ENCODE measurements at regions not wholly inside any gene's neighbourhood (a gene's known extent, or its start where the extent isn't known, plus 50 kb on each side); places are given as distances from the start of the nearest gene placed in this dataset.
"Not testable (repeated sequence)": the region's sequence is repeated elsewhere in the genome, so short reads cannot be mapped to it uniquely, and the experiment has no call there.

DNA sequence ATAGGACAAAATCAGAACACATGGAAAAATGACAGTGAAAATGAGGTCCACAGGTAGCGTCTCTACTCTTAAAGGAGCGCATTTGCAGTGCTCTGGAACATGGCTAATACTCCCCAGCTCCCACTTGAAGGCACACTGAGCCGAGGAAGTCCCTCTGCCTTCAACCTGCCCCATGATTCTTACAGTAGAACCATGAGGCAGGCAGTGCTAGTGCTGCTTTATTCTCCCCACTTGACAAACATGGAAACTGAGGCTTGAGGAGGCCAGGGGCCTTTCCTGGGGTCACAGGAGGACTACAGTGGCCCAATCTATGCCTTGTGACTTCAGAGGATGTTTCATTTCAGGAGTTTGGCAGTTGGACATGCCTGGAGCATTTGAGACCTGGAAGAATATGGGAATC is 244.1 kb upstream of the MAF start:
- H3K9me3 Mint-ChIP-seq = peaks cover 13% of the 10 kb centered on the region
- no peak for DNase-seq (ENCODE audit: low spot score)
- peaks cover 2% of the 10 kb centered on the region for H3K27me3 Mint-ChIP-seq (ENCODE audit: low read depth)
- peaks cover 36% of the 10 kb centered on the region for H3K4me1 Mint-ChIP-seq (ENCODE audit: low read depth)
- H3K27ac Mint-ChIP-seq = peak overlapping the region; percentile 9
- intact Hi-C loops (cut with micrococcal nuclease) = loop anchor here (1.0 to 10.0 kb wide), 6 partner anchors 77 to 1070 kb away; no protein-coding TSS in a partner anchor
- H3K4me3 Mint-ChIP-seq (ENCODE audit: low read depth) = no peak overlapping the region
- no peaks in the 10 kb centered on the region for H3K36me3 Mint-ChIP-seq (ENCODE audit: low read depth)

DNA sequence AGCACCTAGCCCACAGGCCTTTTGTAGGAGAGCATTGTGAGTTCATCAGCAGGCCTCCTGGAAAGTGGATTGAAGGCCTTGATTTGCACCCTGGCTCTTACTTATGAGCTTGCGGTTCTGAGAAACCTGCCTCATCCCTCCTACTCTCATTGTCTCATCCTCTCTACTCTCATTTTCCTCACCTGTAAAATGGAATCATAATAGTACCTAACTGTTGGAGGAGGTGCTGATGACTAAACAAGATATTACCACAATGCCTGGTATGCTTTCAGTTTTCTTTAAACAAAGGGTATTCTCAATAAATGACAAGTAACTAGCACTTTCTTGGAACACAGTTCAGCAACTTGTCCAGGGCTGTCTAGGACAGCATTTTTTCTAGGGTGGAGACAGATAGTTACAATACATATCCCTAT is 243.1 kb upstream of the MAF start:
- intact Hi-C loops (cut with micrococcal nuclease) = loop anchor here (2.0 to 10.0 kb wide), 6 partner anchors 76 to 1069 kb away; no protein-coding TSS in a partner anchor

DNA sequence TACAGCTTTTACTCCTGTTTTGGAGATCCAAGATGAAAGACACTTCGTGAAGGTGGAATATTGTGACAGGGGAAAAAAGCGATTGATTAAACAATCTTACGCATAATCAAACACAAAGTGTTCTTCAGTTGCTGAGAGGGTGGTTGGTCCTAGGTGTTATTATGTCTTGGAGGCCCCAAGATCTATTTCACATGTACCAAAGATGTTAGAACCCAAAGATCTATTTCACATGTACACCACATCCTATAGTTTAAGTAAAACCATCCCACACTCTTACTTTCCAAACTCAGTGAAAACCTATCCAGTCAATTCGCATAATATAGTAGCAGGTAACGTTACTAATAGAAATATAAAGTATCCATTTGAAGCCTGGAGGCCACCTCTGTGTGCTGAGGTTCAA is 242.6 kb upstream of the MAF start:
- Mint-ChIP-seq H3K27ac (no peak overlapping the region), H3K9me3 (peaks cover 13% of the 10 kb centered on the region), H3K27me3 (ENCODE audit: low read depth) (peaks cover 2% of the 10 kb centered on the region), H3K4me3 (ENCODE audit: low read depth) (no peak overlapping the region), H3K4me1 (ENCODE audit: low read depth) (peaks cover 34% of the 10 kb centered on the region), H3K36me3 (ENCODE audit: low read depth) (no peaks in the 10 kb centered on the region)
- no peak for DNase-seq (ENCODE audit: low spot score)
- intact Hi-C loops (cut with micrococcal nuclease) = loop anchor here (2.0 to 10.0 kb wide), 5 partner anchors 76 to 1068 kb away; no protein-coding TSS in a partner anchor

More for the DNA sequence above, 243.1 kb upstream of the MAF start:
- Mint-ChIP-seq H3K27ac (no peak overlapping the region), H3K4me1 (ENCODE audit: low read depth) (peaks cover 34% of the 10 kb centered on the region), H3K36me3 (ENCODE audit: low read depth) (no peaks in the 10 kb centered on the region), H3K27me3 (ENCODE audit: low read depth) (peaks cover 2% of the 10 kb centered on the region), H3K4me3 (ENCODE audit: low read depth) (no peak overlapping the region), H3K9me3 (peaks cover 13% of the 10 kb centered on the region)
- DNase-seq (ENCODE audit: low spot score) = no peak

DNA sequence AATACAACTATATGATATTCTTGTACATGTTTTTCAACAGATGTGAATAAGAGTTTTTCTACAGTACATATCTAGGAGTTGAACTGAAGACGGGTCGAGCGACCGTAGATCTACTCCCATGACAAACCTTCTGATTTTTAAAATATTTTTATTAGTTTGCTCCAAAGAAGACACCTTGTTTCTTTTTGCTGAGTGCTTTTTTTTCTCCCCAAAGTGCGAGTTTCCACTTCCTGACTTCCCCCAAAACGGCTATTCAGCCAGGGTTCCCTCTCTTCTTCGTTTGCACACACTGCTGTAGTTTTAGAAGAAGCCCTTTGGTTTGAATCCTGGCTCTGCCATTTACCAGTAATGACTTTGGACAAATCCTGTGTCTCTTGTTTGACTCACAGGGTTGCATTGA is 241.7 kb upstream of the MAF start:
- Mint-ChIP-seq H3K27ac (no peak overlapping the region), H3K4me3 (ENCODE audit: low read depth) (no peak overlapping the region), H3K4me1 (ENCODE audit: low read depth) (peaks cover 34% of the 10 kb centered on the region), H3K9me3 (peaks cover 13% of the 10 kb centered on the region), H3K27me3 (ENCODE audit: low read depth) (peaks cover 2% of the 10 kb centered on the region), H3K36me3 (ENCODE audit: low read depth) (no peaks in the 10 kb centered on the region)
- intact Hi-C loops (cut with micrococcal nuclease) = loop anchor here (2.0 to 10.0 kb wide), 5 partner anchors 75 to 1067 kb away; no protein-coding TSS in a partner anchor
- DNase-seq (ENCODE audit: low spot score) = no peak

DNA sequence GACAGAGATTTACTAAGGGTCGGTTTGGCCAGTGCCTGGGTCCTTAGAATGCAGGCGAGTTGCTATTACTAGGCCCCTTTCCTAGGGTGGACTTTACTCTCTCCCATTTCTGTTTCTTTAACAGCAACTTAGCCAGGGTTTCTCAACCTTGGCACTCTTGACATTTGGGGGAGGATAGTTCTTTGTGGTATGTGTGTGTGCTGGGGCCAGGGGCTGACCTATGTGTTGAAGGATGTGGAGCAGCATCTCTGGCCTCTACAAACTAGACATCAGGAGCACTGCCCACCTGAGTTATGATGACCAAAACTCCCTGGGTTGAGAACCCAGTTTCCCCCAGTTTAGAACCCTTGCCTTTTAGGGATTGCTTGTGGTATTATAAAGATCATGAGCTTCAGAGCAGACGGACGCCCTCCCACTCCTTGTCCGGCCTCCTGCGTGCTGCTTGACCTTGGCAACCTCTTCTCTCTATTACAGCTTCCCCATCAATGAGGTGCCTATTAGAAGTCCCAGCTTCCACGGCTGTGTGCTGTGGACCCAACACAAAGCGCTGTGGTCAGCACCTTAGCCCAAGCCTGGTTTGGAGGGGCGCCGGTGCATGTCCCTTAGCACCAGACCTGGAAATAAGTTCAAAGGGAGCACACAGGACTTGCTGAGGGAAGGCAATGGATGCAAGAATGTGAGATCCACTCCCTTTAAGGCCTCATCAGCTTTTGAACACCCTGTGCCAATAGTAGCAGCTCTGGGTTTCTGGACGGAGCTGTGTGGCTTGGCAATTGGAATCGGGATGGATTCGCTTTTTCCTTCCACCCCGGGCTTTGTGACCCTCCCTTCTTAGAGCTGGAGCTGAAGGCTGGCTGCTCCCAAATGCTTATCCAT is 239.2 kb upstream of the MAF start:
- H3K27ac Mint-ChIP-seq = no peak overlapping the region

DNA sequence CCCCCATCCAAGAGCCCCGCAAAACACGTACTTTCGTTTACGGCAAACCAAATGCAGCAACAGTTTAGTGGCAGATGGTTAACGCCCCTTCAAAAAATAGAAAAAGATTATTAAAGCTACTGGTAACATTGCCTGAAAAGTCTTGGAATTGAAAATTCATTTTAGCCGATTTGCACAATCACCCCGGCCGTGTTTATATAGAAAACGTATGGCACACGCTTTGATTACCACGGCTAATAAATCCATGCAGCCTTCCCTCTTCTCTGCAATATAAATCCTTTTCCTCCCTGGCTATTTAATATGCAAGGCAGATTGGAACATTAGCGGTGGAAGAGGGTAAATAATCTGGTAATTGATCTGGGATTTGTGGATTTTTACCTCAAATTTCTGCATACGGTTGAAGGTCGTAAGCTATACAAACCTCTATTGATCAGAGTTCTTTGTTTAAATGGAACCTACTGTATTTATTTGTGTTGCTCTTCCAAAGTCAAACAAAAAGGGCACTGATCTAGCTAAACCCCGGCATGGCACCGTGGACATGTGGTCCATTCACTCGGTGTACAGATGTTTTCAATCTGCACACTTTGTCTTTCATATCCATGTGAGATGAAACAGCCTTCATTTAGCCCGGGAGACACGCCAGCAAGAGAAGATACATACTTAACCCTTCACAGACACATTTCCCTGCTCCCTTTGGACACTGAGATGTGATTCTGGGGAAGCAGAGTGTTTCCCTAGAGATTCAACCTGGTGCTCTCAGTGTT is 238.1 kb upstream of the MAF start:
- Mint-ChIP-seq H3K4me1 (ENCODE audit: low read depth) (peaks cover 13% of the 10 kb centered on the region), H3K27ac (no peak overlapping the region), H3K36me3 (ENCODE audit: low read depth) (no peaks in the 10 kb centered on the region), H3K4me3 (ENCODE audit: low read depth) (no peak overlapping the region), H3K27me3 (ENCODE audit: low read depth) (peaks cover 8% of the 10 kb centered on the region), H3K9me3 (peaks cover 13% of the 10 kb centered on the region)
- intact Hi-C loops (cut with micrococcal nuclease) = no loop called here
- no peak for DNase-seq (ENCODE audit: low spot score)

More for the DNA sequence above, 239.2 kb upstream of the MAF start:
- intact Hi-C loops (cut with micrococcal nuclease) = loop anchor here (5.0 to 10.0 kb wide), 4 partner anchors 72 to 1065 kb away; no protein-coding TSS in a partner anchor
- H3K4me1 Mint-ChIP-seq (ENCODE audit: low read depth) = peaks cover 20% of the 10 kb centered on the region
- no peak for DNase-seq (ENCODE audit: low spot score)
- H3K4me3 Mint-ChIP-seq (ENCODE audit: low read depth) = no peak overlapping the region
- peaks cover 8% of the 10 kb centered on the region for H3K27me3 Mint-ChIP-seq (ENCODE audit: low read depth)
- H3K36me3 Mint-ChIP-seq (ENCODE audit: low read depth) = no peaks in the 10 kb centered on the region
- H3K9me3 Mint-ChIP-seq = peaks cover 13% of the 10 kb centered on the region

DNA sequence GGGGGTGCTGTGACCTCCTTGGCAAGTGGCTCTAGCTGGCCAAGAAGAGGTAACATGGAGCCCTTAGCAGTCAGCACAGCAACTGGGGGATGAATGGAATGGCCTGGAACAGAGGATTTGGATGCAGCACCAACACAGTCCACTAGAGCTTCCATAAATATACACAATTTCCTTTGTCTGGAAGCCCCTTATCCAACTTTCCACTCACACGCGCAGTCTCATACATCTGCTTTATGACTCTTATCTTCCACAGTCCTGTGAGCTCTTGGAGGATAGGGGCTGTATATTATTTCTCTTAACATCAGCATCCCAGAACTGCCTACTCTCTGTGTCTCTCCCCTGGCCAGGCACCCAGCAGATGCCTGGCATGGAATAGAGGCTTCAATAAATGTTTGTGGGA is 235.6 kb upstream of the MAF start:
- Mint-ChIP-seq H3K27me3 (ENCODE audit: low read depth) (peaks cover 6% of the 10 kb centered on the region), H3K4me3 (ENCODE audit: low read depth) (no peak overlapping the region), H3K9me3 (peaks cover 2% of the 10 kb centered on the region), H3K27ac (no peak overlapping the region), H3K36me3 (ENCODE audit: low read depth) (no peaks in the 10 kb centered on the region), H3K4me1 (ENCODE audit: low read depth) (no peaks in the 10 kb centered on the region)
- intact Hi-C loops (cut with micrococcal nuclease) = no loop called here
- no peak for DNase-seq (ENCODE audit: low spot score)

DNA sequence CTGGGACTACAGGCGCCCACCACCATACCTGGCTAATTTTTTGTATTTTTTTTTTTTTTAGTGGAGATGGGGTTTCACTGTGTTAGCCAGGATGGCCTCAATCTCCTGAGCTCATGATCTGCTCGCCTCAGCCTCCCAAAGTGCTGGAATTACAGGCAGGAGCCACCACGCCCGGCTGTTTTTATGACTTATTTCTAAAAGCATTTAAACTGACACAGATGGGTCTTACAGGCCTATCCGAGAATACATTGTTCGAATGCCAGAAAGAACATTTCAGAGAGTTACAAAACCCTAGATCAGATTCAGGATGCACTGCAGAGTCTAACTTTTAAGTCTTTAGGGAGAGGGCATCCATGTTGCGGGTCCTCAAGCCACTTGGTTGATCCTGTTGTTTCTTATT is 234.7 kb upstream of the MAF start:
- Mint-ChIP-seq H3K4me3 (ENCODE audit: low read depth) (no peak overlapping the region), H3K4me1 (ENCODE audit: low read depth) (no peaks in the 10 kb centered on the region), H3K27ac (no peak overlapping the region), H3K27me3 (ENCODE audit: low read depth) (peaks cover 6% of the 10 kb centered on the region), H3K9me3 (no peaks in the 10 kb centered on the region), H3K36me3 (ENCODE audit: low read depth) (no peaks in the 10 kb centered on the region)
- intact Hi-C loops (cut with micrococcal nuclease) = no loop called here
- no peak for DNase-seq (ENCODE audit: low spot score)

DNA sequence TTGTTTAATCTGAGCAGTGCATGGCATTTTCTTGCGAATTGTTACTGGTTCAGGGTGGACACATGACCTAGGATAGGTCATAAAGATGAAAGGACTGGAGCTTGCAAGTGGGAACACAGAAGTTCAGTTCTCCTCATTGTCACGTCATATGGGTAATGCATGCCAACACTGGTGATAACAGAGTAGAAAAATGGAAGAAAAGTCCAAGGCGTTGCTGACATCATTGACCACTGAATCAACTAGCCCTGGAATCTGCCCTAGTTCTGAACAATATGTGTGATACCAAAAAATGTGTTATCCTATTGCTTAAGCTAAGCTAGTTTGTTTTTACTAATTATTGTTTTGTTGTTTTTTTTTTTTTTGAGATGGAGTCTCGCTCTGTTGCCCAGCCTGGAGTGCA is 234.2 kb upstream of the MAF start:
- no peak overlapping the region for H3K4me3 Mint-ChIP-seq (ENCODE audit: low read depth)
- no peaks in the 10 kb centered on the region for H3K4me1 Mint-ChIP-seq (ENCODE audit: low read depth)
- no peaks in the 10 kb centered on the region for H3K9me3 Mint-ChIP-seq
- peaks cover 6% of the 10 kb centered on the region for H3K27me3 Mint-ChIP-seq (ENCODE audit: low read depth)
- no peaks in the 10 kb centered on the region for H3K36me3 Mint-ChIP-seq (ENCODE audit: low read depth)
- no peak overlapping the region for H3K27ac Mint-ChIP-seq
- intact Hi-C loops (cut with micrococcal nuclease) = no loop called here
- DNase-seq (ENCODE audit: low spot score) = no peak

DNA sequence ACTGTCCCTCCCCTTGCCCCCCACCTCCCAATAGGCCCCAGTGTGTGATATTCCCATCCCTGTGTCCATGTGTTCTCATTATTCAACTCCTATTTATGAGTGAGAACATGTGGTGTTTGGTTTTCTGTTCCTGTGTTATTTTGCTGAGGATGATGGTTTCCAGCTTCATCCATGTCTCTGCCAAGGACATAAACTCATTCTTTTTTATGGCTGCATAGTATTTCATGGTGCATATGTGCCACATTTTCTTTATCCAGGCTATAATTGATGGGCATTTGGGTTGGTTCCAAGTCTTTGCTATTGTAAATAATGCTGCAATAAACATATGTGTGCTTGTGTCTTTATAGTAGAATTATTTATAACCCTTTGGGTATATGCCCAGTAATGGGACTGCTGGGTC is 233.5 kb upstream of the MAF start:
- H3K4me3 Mint-ChIP-seq (ENCODE audit: low read depth); intact Hi-C loops (cut with micrococcal nuclease); H3K27ac Mint-ChIP-seq; H3K4me1 Mint-ChIP-seq (ENCODE audit: low read depth); H3K27me3 Mint-ChIP-seq (ENCODE audit: low read depth); DNase-seq (ENCODE audit: low spot score); H3K36me3 Mint-ChIP-seq (ENCODE audit: low read depth); H3K9me3 Mint-ChIP-seq: not testable (repeated sequence)

DNA sequence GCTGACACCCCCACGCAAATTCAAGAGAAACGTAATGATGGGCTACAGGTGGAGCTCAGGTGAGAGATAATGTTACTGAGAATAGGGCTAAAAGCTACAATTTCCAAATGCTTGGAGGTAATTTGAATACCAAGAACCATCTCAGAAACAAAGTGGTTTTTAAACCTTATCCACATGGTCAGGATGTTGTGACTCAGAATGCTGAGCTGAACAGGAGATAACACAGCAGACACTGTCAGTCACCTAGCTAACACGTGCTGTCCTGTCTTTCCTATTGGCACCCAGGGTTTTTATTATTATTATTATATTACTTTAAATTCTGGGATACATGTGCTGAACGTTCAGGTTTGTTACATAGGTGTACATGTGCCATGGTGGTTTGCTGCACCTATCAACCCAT is 233.0 kb upstream of the MAF start:
- DNase-seq (ENCODE audit: low spot score) = no peak
- Mint-ChIP-seq H3K4me3 (ENCODE audit: low read depth) (no peak overlapping the region), H3K9me3 (no peaks in the 10 kb centered on the region), H3K4me1 (ENCODE audit: low read depth) (no peaks in the 10 kb centered on the region), H3K27ac (no peak overlapping the region), H3K27me3 (ENCODE audit: low read depth) (peaks cover 6% of the 10 kb centered on the region), H3K36me3 (ENCODE audit: low read depth) (no peaks in the 10 kb centered on the region)
- intact Hi-C loops (cut with micrococcal nuclease) = no loop called here

DNA sequence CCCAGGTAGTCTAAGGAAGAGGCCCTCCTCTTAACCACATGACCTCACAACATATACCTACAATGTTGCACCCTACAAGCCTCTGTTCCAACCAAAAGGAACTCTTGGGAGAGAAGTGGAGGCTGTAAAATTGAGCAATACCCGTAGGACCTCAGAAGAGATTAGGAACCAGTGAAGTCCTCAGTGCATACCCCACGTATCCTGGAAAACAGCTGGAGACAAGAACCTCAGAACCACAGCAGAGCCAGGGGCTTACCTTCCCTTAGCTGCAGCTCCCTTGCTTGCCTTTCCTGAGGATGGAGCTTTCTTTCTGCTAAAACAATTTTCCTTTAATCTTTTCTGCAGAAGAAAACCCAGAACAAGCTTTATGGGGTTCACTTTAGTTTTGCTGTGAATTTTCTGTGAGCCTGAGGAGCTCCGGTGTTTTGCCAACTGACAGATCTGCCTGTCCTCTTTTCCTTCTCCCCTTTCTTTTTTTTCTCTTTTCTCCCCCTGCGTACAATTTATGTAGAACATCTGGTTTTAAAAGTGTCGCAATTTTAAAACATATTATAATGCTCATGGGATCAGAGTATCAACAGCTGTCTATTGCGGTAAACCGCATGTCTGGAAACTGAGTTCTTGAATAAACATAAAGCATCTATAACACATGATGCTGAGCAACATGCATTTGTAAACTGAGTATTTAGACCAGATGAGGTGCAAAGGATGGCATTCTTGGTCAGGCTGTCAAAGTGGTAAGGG is 226.4 kb upstream of the MAF start:
- Mint-ChIP-seq H3K4me3 (ENCODE audit: low read depth) (no peak overlapping the region), H3K27me3 (ENCODE audit: low read depth) (peaks cover 4% of the 10 kb centered on the region), H3K36me3 (ENCODE audit: low read depth) (no peaks in the 10 kb centered on the region), H3K27ac (no peak overlapping the region), H3K9me3 (no peaks in the 10 kb centered on the region), H3K4me1 (ENCODE audit: low read depth) (no peaks in the 10 kb centered on the region)
- intact Hi-C loops (cut with micrococcal nuclease) = no loop called here
- no peak for DNase-seq (ENCODE audit: low spot score)

Measured in activated T-helper 2 cell treated with anti-CD3 and anti-CD28 coated beads, Interferon-gamma antibody, Interleukin-2, Interleukin-4, amounts not matched to agents 10 μg/mL and 5 μg/mL and 100 μg/mL, durations not matched to agents 14 hours and 24 hours and 36 hours (primary cell).